Pancreas (tissue), 10 donors: ENCODE measurements at regions not wholly inside any gene's neighbourhood (a gene's known extent, or its start where the extent isn't known, plus 50 kb on each side); places are given as distances from the start of the nearest gene placed in this dataset.

ENCODE experiments used
- ATAC-seq, 4 donors: fragments of 200-7000 bp; cut with Tn5 transposase; one replicate each; pipeline versions ENCODE4 v1.8.0 to v1.9.1; 2020; ENCODE audit warnings: mild to moderate bottlenecking in 4 of 4, moderate library complexity in 4 of 4
- DNase-seq, 6 donors: peaks; one replicate each; pipeline ENCODE4 v3.0.0-alpha.2; 2020
- FAIRE-seq: peaks from 2 replicates; lab custom pipeline; 2012; peaks lifted over from hg19 to GRCh38; lab: Jason Lieb, UNC
- H3K27ac ChIP-seq, 4 donors: fragments of 200-600 bp; sonication (generic); 1 replicate in 3 of 4; 2 replicates in 1 of 4; pipeline versions ENCODE4 v1.5.0 to v1.8.0; 2020
- H3K27me3 ChIP-seq, 4 donors: fragments of 200-600 bp; one replicate each; pipeline ENCODE4 v1.8.0; 2021
- H3K36me3 ChIP-seq, 3 donors: fragments of 200-600 bp; sonication (generic) in 1 of 3; one replicate each; pipeline versions ENCODE4 v1.5.0 to v1.8.0; 2020 to 2021
- H3K4me1 ChIP-seq, 3 donors: fragments of 200-600 bp; one replicate each; pipeline ENCODE4 v1.8.0; 2021
- H3K4me3 ChIP-seq, 4 donors: fragments of 200-600 bp; sonication (generic) in 2 of 4; one replicate each; pipeline versions ENCODE4 v1.5.0 to v1.8.0; 2020 to 2021
- H3K9me3 ChIP-seq, 4 donors: fragments of 200-600 bp; one replicate each; pipeline ENCODE4 v1.8.0; 2021
- CTCF ChIP-seq, 4 donors: fragments of 200-600 bp; sonication (generic) in 3 of 4; IDR thresholded peaks; one replicate each; pipeline versions ENCODE4 v1.5.0 to v1.8.0; 2021; ENCODE audit warnings: antibody characterized with exemption in 4 of 4
- WGBS, 2 donors: extraction: QIAGEN DNeasy Blood & Tissue Kit; methylation state at CpG; one replicate each; pipeline ENCODE4 v1.1.7; 2013; 5-methylcytosine and 5-hydroxymethylcytosine counted together
- intact Hi-C, 3 donors: fragments of 100-400 bp; cut with DNase I; formaldehyde crosslinking; loops; one replicate each; pipeline versions ENCODE4 v1.11.1 to v1.14.2; 2022
- donor health status: healthy with polysubstance abuse.
- donor health status: DM: no; HTN: no; CAD: no; lungs with moderate emphysema.
- donor health status: DM: no; HTN: no; CAD: no.
- donor health status: control.
- donor health status: control.
- donor health status: Bipolar disorder and iron deficiency.
- donor health status: DM: yes; HTN: yes; CAD: no.
- donor health status: DM: no; HTN: no; CAD: no.
- donor health status: DM: no; HTN: no; CAD: no.
- donor health status: DM: yes; HTN: yes; CAD: no.

GRCh38 chr1:5432436-5432835 is 559.8 kb downstream of the NPHP4 start:
- intact Hi-C loops = no loop called here
- TF ChIP-seq CTCF (IDR thresholded peaks at IDR 0.05) = no peak
- no peaks in the 10 kb centered on the region for H3K36me3 ChIP-seq
- no peak overlapping the region for H3K4me3 ChIP-seq
- H3K9me3 ChIP-seq = no peaks in the 10 kb centered on the region
- FAIRE-seq (no peak), ATAC-seq (no peak), DNase-seq (no peak)
- no peaks in the 10 kb centered on the region for H3K4me1 ChIP-seq
- no peak overlapping the region for H3K27ac ChIP-seq
- peaks cover 0 to 5% (median 0%) of the 10 kb centered on the region in 4 donors for H3K27me3 ChIP-seq
- 62 to 80% methylated on average over 5 of the region's 5 CpGs for WGBS, 2 donors

DNA sequence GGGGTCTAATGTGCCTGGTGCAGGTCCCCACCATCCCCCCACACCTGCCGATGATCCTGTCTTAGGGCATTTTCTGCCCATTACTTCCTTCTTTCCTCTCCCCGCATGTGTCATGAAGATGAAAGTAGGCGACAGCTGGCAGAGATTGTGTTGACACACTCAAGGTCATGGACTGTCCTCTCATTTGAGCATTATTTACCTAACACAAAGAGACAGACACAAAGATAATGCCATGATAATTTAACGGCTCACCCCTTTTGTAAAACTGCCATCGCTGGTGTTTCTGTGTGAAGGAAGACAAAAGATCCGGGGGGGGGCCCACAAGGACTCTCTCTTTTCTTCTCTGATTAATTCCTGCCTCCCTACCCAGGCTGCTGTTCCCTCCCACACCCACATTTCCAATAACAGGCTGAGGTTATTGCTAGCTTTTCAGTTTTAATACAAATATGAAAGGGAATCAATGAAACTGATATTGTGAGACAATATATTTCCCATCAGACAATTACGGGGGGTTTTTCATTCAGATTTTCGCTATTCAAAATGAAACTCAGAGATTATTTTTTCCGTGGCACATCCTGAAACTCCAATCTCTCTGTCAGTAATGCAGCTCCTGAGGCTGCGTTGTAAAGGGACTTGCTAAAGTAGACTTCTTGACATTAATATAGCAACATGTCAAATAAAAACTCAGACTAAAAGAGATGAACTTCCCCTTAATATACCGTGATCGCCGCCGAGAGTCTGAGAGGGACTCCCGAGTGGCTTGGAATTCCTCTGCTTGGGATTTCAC is 561.1 kb downstream of the NPHP4 start:
- Histone ChIP-seq H3K27ac (no peak overlapping the region), H3K4me1 (no peaks in the 10 kb centered on the region), H3K4me3 (no peak overlapping the region), H3K9me3 (no peaks in the 10 kb centered on the region), H3K27me3 (peaks cover 0 to 5% (median 0%) of the 10 kb centered on the region in 4 donors), H3K36me3 (no peaks in the 10 kb centered on the region)
- peak in 1 of 4 donors; percentile 60 for ATAC-seq
- intact Hi-C loops = no loop called here
- DNase-seq = no peak
- TF ChIP-seq CTCF (IDR thresholded peaks at IDR 0.05) = no peak
- FAIRE-seq = no peak
- 38 to 39% methylated on average over 15 of the region's 15 CpGs for WGBS, 2 donors

- no peak for TF ChIP-seq CTCF (IDR thresholded peaks at IDR 0.05)
- 61 to 66% methylated on average over 4 of the region's 4 CpGs for WGBS, 2 donors
- Histone ChIP-seq H3K27me3 (peaks cover 0 to 5% (median 0%) of the 10 kb centered on the region in 4 donors), H3K9me3 (no peaks in the 10 kb centered on the region), H3K4me1 (no peaks in the 10 kb centered on the region), H3K36me3 (no peaks in the 10 kb centered on the region), H3K4me3 (no peak overlapping the region), H3K27ac (no peak overlapping the region)
- intact Hi-C loops = no loop called here
- ATAC-seq = no peak
- FAIRE-seq = no peak
- no peak for DNase-seq
Observed at GRCh38 chr1:5430136-5430535, 562.1 kb downstream of the NPHP4 start.

DNA sequence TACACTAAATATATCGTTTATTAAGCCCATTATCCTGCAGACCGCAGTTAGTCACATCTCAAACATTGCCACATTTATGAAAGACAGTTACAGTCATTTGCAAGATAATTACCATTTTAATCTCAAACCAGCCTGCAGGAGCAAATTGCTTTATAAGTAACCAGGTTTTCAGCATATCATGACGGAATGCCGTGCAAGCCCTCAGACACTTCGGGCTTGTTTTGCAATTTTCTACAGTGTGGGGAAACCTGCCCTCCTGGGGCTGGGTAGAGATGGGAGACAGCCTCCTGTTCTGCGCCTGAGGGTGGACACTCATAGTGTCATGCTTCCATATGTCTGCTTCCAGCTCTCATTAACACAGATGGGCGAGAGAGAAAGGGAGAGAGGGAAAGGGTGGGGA is 563.9 kb downstream of the NPHP4 start:
- no peak overlapping the region for H3K4me3 ChIP-seq
- peaks cover 0 to 5% (median 0%) of the 10 kb centered on the region in 4 donors for H3K27me3 ChIP-seq
- no peak for TF ChIP-seq CTCF (IDR thresholded peaks at IDR 0.05)
- WGBS, 2 donors = 23 to 27% methylated on average over 7 of the region's 7 CpGs
- no peak for FAIRE-seq
- H3K9me3 ChIP-seq = no peaks in the 10 kb centered on the region
- intact Hi-C loops = no loop called here
- no peaks in the 10 kb centered on the region for H3K36me3 ChIP-seq
- ATAC-seq = peak in 2 of 4 donors; percentile 44 to 61
- no peaks in the 10 kb centered on the region for H3K4me1 ChIP-seq
- DNase-seq = peak in 1 of 6 donors; percentile 24
- H3K27ac ChIP-seq = no peak overlapping the region

- TF ChIP-seq CTCF (IDR thresholded peaks at IDR 0.05) = no peak
- intact Hi-C loops = no loop called here
- peaks cover 0 to 3% (median 0%) of the 10 kb centered on the region in 4 donors for H3K27me3 ChIP-seq
- no peaks in the 10 kb centered on the region for H3K4me1 ChIP-seq
- 70 to 87% methylated on average over 9 of the region's 9 CpGs for WGBS, 2 donors
- FAIRE-seq (no peak), ATAC-seq (no peak), DNase-seq (no peak)
- H3K36me3 ChIP-seq = no peaks in the 10 kb centered on the region
- H3K9me3 ChIP-seq = no peaks in the 10 kb centered on the region
- H3K27ac ChIP-seq = no peak overlapping the region
- H3K4me3 ChIP-seq = no peak overlapping the region
Observed at GRCh38 chr1:5427026-5427613, 565.1 kb downstream of the NPHP4 start.
